Stimulated activated CD4-positive, alpha-beta T cell treated with anti-CD3 and anti-CD28 coated beads, Interleukin-12 subunit alpha, Interleukin-12 subunit beta, amount 100 ng/mL, for 4 hours (primary cell): ENCODE measurements at regions not wholly inside any gene's neighbourhood (a gene's known extent, or its start where the extent isn't known, plus 50 kb on each side); places are given as distances from the start of the nearest gene placed in this dataset.

ENCODE experiments used
- DNase-seq: peaks from one replicate; pipeline ENCODE4 v3.0.0-alpha.2; 2020

DNA sequence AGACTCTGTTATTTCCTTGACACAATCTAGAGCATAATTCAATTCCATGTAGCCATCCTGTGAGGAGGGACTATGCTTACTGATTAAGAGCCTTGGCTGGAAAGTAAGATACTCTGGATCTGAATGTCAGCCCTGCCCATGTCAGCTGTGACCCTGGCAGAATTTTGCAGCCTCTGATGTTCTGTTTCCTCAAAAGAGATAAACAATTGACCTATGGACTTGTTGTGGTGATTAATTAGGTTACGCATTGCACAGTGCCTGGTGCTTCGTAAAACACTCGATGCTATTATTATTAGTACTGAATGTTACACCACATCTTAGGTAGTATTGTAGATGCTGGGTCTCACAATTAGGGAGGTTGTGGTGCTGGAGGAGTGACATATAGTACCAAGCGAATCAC, 161.3 kb upstream of the MEIS2 start:
- no peak for DNase-seq

GRCh38 chr15:37262922-37263608, 162.7 kb upstream of the MEIS2 start:
- DNase-seq, result no peak

- DNase-seq, result no peak
These were observed 188.9 kb upstream of the MEIS2 start for GRCh38 chr15:37289109-37289765.

GRCh38 chr15:37291920-37292319, 191.6 kb upstream of the MEIS2 start:
- DNase-seq, result no peak

DNA sequence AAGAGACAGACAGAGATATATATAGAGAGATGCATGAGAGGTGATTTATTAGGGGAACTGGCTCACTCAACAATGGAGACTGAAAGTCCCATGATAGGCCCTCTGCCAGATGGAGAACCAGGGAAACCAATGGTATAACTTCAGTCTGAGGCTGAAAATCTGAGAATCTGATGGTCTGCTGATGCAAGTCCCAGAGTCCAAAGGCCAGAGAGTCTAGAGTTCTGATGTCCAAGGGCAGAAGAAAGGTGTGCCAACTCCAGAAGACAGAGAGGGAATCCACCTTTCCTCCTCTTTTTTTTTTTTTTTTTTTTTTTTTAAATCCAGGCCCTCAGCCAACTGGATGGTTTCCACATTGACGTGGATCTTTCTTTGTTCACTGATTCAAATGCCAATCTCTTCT, 197.9 kb upstream of the MEIS2 start:
- no peak for DNase-seq

GRCh38 chr15:37339437-37339836, 239.1 kb upstream of the MEIS2 start:
- no peak for DNase-seq

DNA sequence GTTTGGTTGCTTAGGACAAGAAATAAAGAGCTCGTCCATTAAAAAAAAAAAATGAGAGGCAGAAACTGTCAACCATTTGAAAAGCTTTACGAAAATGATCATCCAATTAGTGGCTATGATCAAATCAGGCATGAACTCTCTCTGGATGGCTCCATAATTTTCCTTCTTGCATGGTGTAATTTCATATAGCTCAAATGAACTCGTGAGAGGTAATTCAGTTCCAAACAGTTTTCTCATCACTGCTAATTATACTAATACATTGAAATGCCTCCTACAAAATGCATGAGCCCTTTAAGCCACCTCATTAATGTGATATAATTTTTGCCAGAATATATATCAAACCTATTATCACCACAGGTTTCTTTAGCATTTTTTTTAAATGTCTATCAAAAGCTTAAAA, 239.5 kb upstream of the MEIS2 start:
- no peak for DNase-seq

GRCh38 chr15:37340438-37340837, 240.1 kb upstream of the MEIS2 start:
- DNase-seq, result no peak

DNA sequence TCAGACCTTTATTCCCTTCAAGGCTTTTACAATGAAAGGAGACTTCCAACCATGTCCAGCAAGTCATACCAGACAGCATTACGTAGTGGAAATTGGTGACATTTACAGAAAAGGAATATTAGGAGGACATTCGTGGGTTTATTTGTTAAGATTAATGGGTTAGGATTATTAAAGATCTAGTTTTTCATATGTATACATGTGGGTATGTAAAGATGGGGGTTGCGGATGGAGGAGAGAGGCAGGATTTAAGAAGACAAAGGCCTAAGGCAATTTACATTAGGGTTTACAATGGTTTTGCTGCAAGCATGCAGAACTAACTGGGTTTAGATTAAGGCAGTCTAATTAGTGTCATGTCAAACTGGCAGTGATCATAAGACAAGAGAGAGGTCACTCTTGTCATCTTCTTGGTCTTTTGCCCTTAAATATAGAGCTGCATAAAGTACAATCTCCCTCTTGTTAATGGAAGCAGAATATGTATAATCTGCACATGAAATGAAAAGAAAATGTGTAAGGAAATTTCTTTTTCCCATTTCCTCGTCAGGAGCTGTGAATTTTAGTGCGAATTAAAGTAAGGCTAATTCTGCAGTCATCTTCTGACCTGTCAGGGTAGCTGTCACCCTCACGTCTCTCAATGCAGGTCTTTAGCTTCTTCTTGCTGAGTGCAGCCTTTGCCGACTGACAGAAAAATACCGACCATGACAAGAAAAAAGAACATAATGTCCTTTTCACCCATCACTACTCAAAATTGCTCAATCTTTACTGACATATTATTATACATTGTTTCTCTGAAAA, 258.9 kb upstream of the MEIS2 start:
- no peak for DNase-seq

- no peak for DNase-seq
These were observed 259.5 kb upstream of the MEIS2 start for GRCh38 chr15:37359893-37360290.

DNA sequence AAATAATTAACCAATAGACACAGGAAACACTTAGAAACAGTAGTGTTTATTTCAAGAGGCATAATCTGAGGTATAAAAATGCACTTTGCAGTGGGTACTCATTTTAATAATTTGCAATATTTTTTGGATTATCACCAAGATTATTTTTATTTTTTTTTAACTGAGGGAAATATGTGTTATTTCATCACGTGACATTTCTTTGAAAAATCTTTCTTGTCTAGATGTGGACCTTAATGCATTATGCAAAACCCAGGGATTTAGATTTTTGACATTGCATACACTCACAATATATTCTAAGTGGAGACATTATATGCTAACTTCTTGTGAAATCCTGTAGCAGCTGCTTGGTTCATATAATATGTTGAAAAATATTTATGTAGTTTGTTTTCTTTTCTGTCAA, 260.4 kb upstream of the MEIS2 start:
- DNase-seq, result no peak

- no peak for DNase-seq
These were observed 261.3 kb upstream of the MEIS2 start for GRCh38 chr15:37361621-37362020.

GRCh38 chr15:37362414-37362813, 262.1 kb upstream of the MEIS2 start:
- no peak for DNase-seq

GRCh38 chr15:37368961-37369360, 268.6 kb upstream of the MEIS2 start:
- DNase-seq, result no peak

- no peak for DNase-seq
These were observed 270.6 kb upstream of the MEIS2 start for GRCh38 chr15:37370941-37371340.

DNA sequence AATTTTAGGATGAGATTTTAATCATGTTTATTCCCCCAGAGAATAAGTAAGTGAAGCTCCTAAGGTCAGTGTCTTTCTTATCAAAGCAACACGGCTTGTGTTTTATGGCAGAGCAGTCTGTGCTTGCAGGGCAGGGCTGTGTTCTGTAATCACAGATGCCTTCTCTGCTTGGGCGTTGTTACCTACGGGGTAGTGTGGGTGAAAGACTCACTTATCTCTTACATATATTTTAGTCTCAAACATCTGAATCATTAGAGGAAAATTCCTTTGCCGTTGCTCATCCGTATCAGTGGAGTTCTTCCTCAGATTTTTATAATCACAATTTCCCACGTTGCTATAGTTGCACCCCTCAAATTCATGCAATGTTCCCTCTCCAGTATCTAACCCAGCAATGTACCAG, 271.7 kb upstream of the MEIS2 start:
- no peak for DNase-seq

- no peak for DNase-seq
These were observed 275.2 kb upstream of the MEIS2 start for GRCh38 chr15:37375519-37375918.

GRCh38 chr15:37377428-37377827, 277.1 kb upstream of the MEIS2 start:
- DNase-seq, result no peak

- DNase-seq, result no peak
These were observed 294.2 kb upstream of the MEIS2 start for GRCh38 chr15:37394402-37395099.

- no peak for DNase-seq
These were observed 294.7 kb upstream of the MEIS2 start for GRCh38 chr15:37395100-37395468.

- no peak for DNase-seq
These were observed 297.1 kb upstream of the MEIS2 start for GRCh38 chr15:37397266-37398022.

GRCh38 chr15:37416103-37416502, 315.8 kb upstream of the MEIS2 start:
- DNase-seq, result no peak

DNA sequence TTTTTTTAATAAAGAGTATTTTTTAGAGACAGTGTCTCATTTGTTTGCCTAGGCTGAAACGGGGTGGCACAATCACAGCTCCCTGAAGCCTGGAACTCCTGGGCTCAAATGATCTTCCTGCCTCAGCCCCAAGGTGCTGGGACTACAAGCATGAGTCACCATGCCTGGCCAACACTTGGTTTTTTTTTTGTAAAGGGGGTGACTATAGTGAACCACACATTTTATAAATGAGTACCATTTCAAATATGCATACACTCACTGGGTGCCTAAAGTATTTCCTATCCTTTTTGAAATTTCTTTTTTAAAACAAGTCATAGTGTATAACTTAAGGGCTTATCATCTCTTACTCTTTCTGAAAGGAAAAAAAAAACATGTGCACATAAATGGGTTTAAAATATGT, 325.2 kb upstream of the MEIS2 start:
- no peak for DNase-seq
